Adrenal gland (tissue), 5 donors: ENCODE measurements at regions not wholly inside any gene's neighbourhood (a gene's known extent, or its start where the extent isn't known, plus 50 kb on each side); places are given as distances from the start of the nearest gene placed in this dataset.

Experiments
- CTCF ChIP-seq, 6 experiments: fragments of 450-650 bp in 4 of 6; fragments of 200-600 bp in 2 of 6; sonication (generic) in 1 of 6; IDR thresholded peaks; 1 replicate in 5 of 6; 2 replicates in 1 of 6; pipeline versions ENCODE4 v1.5.1 to v1.8.0; 2016 to 2021; ENCODE audit warnings: antibody characterized with exemption in 6 of 6, mild to moderate bottlenecking in 2 of 6, moderate library complexity in 1 of 6
- POLR2A ChIP-seq, 2 donors: fragments of 450-650 bp; IDR thresholded peaks; one replicate each; pipeline ENCODE4 v1.6.1; 2017; ENCODE audit warnings: antibody characterized with exemption in 2 of 2, mild to moderate bottlenecking in 2 of 2, moderate library complexity in 1 of 2
- donor health status: DM: no; HTN: no; CAD: no.

DNA sequence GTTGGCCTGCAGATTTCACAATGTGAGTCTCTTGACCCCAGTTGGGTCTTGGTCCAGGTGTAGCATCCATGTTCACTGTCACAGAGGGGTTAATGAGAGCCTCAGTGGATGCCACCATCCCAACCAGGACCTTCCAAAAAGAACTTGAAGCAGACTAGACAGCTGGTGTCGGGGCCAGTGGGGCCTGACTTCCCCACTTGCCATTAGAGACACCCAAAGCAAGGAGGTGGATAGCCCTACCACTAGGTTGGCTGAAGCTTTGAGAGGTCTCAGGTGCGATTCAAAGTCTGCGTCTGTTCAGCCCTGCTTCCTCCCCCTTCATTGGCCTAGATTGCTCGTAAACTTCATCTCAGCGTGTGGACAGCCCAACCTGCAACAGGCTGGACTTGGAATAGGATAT is 196.4 kb upstream of the RREB1 start:
- TF ChIP-seq CTCF (IDR thresholded peaks at IDR 0.05) (no peak), POLR2A (IDR thresholded peaks at IDR 0.05) (no peak)
